SK-N-DZ (cell line): ENCODE measurements at regions not wholly inside any gene's neighbourhood (a gene's known extent, or its start where the extent isn't known, plus 50 kb on each side); places are given as distances from the start of the nearest gene placed in this dataset.

Source experiments
- DNase-seq: peaks from one replicate; pipeline ENCODE4 v3.0.0-alpha.2; 2015; ENCODE audit warnings: low spot score

DNA sequence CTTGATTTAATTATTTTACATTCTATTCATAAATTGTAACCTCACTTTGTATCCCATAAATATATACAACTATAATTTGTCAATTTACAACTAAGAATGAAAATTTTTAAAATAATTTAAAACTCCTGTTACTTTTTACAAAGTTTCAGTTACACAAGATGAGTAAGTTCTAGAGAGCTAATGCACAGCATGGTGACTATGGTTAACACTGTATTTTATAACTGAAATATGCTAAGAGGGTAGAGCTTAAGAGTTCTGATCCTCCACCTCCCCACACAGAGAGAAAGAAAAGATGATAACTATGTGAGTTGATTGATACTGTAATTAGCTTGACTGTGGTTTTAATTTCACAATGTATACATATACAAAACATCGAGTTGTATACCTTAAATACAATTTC lies 412.5 kb upstream of the DDI1 start:
- no peak for DNase-seq

- DNase-seq: no peak
Observed at GRCh38 chr11:103624708-103625623, 411.5 kb upstream of the DDI1 start.

GRCh38 chr11:103625624-103625965 lies 410.8 kb upstream of the DDI1 start:
- no peak for DNase-seq

DNA sequence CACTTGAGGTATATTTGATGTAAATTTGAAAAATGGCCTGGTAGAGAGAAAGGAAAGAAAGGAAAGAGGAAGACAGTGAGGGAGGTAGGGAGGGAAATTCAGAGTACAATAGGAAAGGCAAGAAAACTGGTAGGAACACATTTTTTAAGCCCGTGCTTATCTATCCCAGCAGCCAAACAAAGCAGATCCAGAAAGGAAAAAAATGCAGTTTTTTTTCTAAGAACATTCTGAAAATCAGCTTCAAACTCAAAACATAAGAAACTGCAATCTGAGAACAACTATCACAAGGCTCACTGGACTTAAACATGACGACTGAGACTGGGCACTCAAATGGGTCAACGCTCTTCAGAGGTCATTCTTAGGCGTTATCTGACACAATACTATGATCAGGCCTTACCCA lies 408.3 kb upstream of the DDI1 start:
- no peak for DNase-seq

GRCh38 chr11:103631841-103632240 lies 404.6 kb upstream of the DDI1 start:
- DNase-seq: no peak

DNA sequence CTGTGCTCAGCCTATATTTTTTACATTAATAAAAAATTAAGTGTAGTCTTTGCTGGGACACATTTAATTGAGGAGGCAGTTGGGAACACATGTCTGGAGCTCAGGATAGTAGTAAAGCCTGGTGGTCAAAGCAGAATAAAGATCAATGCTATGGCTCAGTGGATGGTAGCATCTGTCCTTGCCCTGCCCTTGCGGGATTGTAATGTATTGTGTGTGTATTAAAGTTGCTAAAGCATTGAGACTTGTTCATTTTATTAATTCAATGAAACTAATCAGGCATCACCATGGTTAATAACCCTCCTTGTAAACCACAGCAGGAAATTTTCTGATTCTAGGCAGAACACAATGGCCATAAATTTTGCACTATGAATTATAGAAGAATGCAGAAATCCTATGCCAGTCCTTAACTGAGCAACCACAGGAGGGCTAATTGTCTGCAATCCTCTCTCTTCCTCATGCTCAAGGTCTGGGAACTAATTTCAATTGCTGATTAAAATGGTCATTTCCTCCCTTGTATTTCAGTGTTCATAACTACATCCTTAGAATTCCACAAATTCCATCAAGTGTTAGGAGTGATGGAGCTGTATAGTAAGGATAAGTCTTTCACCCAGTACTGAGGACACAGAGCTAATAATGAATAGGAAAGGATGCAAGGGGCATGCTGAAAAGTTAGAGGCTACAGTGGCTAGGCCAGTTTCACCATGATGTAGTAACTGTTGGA lies 403.2 kb upstream of the DDI1 start:
- no peak for DNase-seq

GRCh38 chr11:103633819-103634590 lies 402.4 kb upstream of the DDI1 start:
- DNase-seq: no peak

DNA sequence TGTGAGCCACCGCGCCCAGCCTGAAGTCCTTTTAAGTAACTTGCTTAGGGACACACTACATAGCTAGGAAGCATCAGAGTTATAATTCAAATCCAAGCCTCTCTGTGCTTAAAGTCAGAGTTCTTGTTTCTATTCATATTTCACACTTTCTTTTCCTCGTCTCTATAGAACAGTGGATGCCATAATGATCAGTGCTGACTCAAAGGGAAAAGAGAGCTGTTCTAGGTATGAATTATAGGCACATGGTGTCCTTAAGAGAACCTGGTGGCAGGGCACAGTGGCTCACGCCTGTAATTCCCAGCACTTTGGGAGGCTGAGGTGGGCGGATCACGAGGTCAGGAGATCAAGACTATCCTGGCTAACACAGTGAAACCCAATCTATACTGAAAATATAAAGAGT lies 400.2 kb upstream of the DDI1 start:
- no peak for DNase-seq

DNA sequence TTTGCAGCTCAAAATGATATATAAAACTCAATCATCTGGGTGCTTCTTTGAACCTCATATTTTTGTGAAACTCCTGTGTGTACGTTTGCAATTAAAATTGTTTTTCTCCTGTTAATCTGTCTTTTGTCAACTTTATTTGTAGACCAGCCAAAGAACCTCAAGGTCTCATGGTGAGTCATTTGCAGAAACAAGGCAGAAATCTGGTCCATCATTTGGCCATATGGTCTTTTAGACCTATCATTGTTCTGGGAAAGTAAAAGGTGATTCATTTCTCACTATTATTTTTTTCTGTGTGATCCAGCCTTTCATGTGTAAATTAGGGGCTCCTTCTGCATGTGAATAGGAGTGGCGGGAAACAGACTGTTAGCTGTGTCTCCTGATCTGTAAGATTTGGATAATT lies 399.1 kb upstream of the DDI1 start:
- DNase-seq: no peak

DNA sequence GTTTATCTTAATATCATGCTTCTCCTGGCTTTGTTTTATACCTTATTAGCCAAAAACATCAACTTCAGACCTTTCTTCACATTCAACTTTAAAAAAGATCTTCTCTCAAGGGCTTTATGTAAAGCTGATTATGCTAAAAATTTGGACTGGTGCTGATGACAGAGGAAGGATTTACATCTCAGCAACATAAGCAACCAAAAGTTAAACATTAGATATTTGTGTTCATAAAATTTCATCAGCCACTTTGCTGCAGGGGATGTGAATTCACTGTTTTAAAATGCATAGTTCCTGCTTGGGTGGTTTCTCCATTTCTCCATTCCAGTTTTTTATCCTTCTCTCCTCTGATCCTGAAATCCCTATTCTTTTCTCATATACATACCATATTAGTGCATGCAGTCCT lies 398.6 kb upstream of the DDI1 start:
- no peak for DNase-seq

DNA sequence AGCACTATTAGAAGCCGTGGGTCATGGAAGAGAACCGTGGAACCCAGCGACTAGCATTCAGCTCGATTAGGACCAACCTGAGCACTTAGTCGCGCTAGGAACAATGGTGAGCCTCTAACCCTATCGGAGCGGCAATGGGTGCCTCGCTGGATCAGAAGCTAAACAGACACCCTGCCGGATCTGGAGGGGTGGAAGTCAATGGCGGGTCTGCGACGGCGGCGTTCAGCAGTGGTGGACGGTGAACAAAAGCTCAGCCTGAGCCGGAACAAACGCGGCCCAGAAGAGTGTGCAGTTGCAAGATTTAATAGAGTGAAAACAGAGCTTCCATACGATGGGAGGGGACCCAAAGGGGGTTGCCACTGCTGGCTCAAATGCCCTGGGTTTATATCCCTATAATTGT lies 391.8 kb upstream of the DDI1 start:
- DNase-seq: no peak

DNA sequence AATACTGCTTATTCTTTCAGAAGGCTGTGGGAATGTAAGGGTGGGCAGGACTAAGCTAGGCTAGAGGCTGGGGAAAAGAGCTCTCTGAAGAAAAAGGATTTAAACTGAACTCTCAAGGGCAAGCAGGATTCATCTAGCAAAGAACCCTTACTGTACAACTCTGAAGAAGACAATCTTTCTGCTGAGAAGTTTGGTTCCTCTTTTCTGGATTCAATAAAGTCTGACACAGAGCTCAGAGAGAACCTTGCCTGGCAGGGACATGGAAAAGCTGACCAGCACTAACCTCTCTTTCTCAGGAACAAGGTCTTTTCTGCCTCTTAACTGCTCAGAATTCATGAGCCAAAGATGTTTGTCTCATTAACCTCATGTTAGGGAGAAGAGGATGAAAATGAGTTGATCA lies 388.4 kb upstream of the DDI1 start:
- no peak for DNase-seq

- no peak for DNase-seq
Observed at GRCh38 chr11:103648670-103649400, 387.6 kb upstream of the DDI1 start.

DNA sequence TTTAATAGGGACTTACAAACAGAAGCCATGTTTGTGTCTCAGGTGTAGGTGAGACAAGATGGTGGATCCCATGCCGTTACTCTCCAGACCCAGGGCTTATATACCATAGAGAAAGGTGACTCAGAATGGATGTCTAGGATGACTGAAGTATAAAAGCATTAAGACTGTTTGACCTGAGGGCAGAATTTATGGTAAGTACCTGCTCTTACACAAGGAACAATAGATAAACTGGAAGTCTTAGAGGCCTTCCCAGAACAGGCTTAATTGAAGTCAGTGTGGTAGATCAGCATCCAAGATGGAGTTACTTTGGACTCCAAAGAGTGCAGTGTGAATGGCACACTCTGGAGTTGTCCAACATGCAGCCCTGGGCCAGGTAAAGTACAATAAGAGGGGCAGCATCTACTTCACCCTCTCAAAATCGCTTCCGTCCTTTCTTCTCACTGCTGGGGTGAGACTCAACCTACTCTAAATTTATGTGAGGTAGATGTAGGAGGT lies 387.0 kb upstream of the DDI1 start:
- DNase-seq: no peak

DNA sequence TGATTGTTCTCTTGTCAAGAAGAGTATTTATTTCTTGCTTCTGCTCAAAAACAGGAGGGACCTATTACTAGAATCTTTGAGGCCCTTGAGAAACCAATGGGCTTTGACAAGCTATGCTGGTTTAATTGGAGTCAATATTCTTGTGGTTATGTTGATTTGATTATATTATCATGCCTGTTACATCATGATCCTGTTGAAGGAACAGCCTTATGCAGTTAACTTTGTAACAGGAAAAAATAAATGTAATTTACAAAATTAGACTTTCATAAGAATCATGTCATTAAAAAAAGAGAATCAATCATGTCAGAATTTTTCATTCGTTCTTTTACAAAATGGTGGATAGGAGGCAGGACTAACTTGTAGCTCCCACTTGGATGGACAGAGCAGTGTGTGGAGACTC lies 386.1 kb upstream of the DDI1 start:
- no peak for DNase-seq

- DNase-seq: no peak
Observed at GRCh38 chr11:103651341-103651998, 385.0 kb upstream of the DDI1 start.

- DNase-seq: no peak
Observed at GRCh38 chr11:103652013-103652412, 384.4 kb upstream of the DDI1 start.

- no peak for DNase-seq
Observed at GRCh38 chr11:103656382-103656781, 380.1 kb upstream of the DDI1 start.

DNA sequence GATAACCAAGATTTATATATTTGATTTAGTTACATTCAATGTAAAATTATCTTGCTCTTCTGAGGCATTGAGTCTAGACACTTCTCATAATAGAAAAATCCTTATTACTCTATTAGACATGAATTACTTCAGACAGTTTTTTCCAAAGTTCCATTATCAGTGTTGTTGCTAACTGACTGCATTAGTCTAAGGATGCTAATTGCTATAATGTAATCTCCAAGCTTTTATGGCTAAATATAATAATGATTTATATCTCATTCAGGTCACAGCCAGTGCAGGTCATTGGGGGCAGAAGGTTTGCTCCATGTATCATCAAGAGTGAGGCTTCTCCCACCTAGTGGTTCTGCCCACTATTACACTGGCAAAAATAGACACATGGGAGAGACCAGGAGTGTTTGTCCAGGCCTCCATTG lies 377.2 kb upstream of the DDI1 start:
- peak; percentile 63 for DNase-seq

DNA sequence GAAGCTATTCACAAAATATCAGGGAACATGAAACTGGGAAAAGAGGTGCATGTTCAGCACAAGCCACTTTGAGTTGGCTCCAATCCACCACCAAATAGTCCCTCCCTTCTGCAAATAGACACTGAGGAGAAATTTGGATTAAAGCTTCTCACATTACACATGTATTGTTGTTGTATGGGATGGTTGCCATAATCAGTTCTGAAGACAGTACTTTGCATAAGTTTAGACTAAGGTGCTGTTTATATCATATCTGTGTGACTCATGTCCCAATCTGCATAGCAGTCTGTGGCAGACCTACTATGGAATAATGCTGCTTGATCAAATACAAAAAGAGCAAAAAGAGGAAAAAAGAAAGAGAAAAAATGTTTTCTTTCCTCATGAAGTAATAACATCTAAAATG lies 376.7 kb upstream of the DDI1 start:
- no peak for DNase-seq

DNA sequence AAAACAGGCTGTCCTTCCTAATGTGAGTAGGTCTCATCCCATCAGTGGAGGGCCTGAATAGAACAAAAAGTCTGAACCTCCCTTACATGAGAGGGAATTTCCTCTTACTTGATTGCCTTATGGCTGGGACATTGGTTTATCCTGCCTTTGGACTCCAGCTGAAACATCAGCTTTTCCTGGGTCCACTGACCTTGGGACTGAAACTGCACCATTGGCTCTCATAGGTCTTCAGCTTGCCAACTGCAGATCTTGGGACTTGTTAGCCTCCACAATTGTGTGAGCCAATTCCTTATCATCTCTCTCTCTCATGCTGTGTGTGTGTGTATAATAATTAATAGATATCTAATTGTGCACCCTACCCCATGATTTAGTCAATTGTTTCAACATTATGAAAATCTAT lies 375.3 kb upstream of the DDI1 start:
- no peak for DNase-seq
